ENCODE measurements at regions not wholly inside any gene's neighbourhood (a gene's known extent, or its start where the extent isn't known, plus 50 kb on each side); places are given as distances from the start of the nearest gene placed in this dataset.

- TF ChIP-seq GATA2 (IDR thresholded peaks at IDR 0.05; ENCODE audit: low read depth, low read length): no peak
- TF ChIP-seq GATA3 (IDR thresholded peaks at IDR 0.05; ENCODE audit: low read depth, low read length): no peak
Observed at GRCh38 chr12:77345336-77345735, 280.0 kb upstream of the E2F7 start.

Measured in SH-SY5Y (cell line).